H9 (cell line): ENCODE measurements at regions not wholly inside any gene's neighbourhood (a gene's known extent, or its start where the extent isn't known, plus 50 kb on each side); places are given as distances from the start of the nearest gene placed in this dataset.

Experiments used
- DNase-seq: peaks from one replicate; pipeline ENCODE4 v3.0.0-alpha.2; 2017
- H2AFZ ChIP-seq: one replicate; pipeline ENCODE4 v1.6.1; 2013; ENCODE audit warnings: mild to moderate bottlenecking, low read length, control low read depth, moderate library complexity
- H2AK5ac ChIP-seq: 2 replicates; pipeline ENCODE4 v1.6.1; 2013; ENCODE audit warnings: low read length, control low read depth, mixed read lengths; ENCODE audit not compliant: insufficient read length
- H2BK120ac ChIP-seq: one replicate; pipeline ENCODE4 v1.6.1; 2013; ENCODE audit warnings: low read depth, mild to moderate bottlenecking, low read length, control low read depth, inconsistent platforms; ENCODE audit not compliant: poor library complexity, severe bottlenecking
- H2BK12ac ChIP-seq: 2 replicates; pipeline ENCODE4 v1.6.1; 2013; ENCODE audit warnings: low read length, control low read depth, mixed read lengths, low read depth; ENCODE audit not compliant: insufficient read length
- H2BK15ac ChIP-seq: 2 replicates; pipeline ENCODE4 v1.6.1; 2013; ENCODE audit warnings: low read depth, low read length, control low read depth
- H2BK20ac ChIP-seq: one replicate; pipeline ENCODE4 v1.6.1; 2013; ENCODE audit warnings: low read depth, mild to moderate bottlenecking, low read length, control low read depth, inconsistent platforms; ENCODE audit not compliant: poor library complexity, severe bottlenecking
- H2BK5ac ChIP-seq: 2 replicates; pipeline ENCODE4 v1.6.1; 2013; ENCODE audit warnings: low read length, control low read depth, mixed read lengths; ENCODE audit not compliant: insufficient read length
- H3K14ac ChIP-seq: 2 replicates; pipeline ENCODE4 v1.6.1; 2013; ENCODE audit warnings: low read length, control low read depth; ENCODE audit not compliant: insufficient read depth
- H3K18ac ChIP-seq: 2 replicates; pipeline ENCODE4 v1.6.1; 2013; ENCODE audit warnings: low read depth, mild to moderate bottlenecking, mixed read lengths, low read length, control low read depth; ENCODE audit not compliant: insufficient read length
- H3K23ac ChIP-seq: 2 replicates; pipeline ENCODE4 v1.6.1; 2013; ENCODE audit warnings: low read length, control low read depth, mixed read lengths, low read depth; ENCODE audit not compliant: insufficient read length
- H3K23me2 ChIP-seq: 2 replicates; pipeline ENCODE4 v1.6.1; 2013; ENCODE audit warnings: low read depth, mild to moderate bottlenecking, mixed read lengths, low read length, control low read depth; ENCODE audit not compliant: insufficient read length, poor library complexity, severe bottlenecking
- H3K27ac ChIP-seq: 2 replicates; pipeline ENCODE4 v1.5.1; 2013; ENCODE audit warnings: low read length, control low read depth, mixed read lengths, low read depth; ENCODE audit not compliant: insufficient read length
- H3K27me3 ChIP-seq: 2 replicates; pipeline ENCODE4 v1.6.1; 2013; ENCODE audit warnings: low read length, control low read depth, inconsistent platforms; ENCODE audit not compliant: insufficient read depth
- H3K4ac ChIP-seq: 2 replicates; pipeline ENCODE4 v1.6.1; 2013; ENCODE audit warnings: low read depth, mild to moderate bottlenecking, control low read depth, inconsistent platforms, low read length, moderate library complexity
- H3K4me1 ChIP-seq: 2 replicates; pipeline ENCODE4 v1.6.1; 2013; ENCODE audit warnings: low read length, control low read depth, inconsistent platforms; ENCODE audit not compliant: insufficient read depth
- H3K4me2 ChIP-seq: 2 replicates; pipeline ENCODE4 v1.6.1; 2013; ENCODE audit warnings: low read length, control low read depth, mixed read lengths; ENCODE audit not compliant: insufficient read length, insufficient read depth
- H3K56ac ChIP-seq: 2 replicates; pipeline ENCODE4 v1.6.1; 2013; ENCODE audit warnings: low read depth, mild to moderate bottlenecking, mixed read lengths, low read length, control low read depth; ENCODE audit not compliant: insufficient read length
- H3K79me1 ChIP-seq: 2 replicates; pipeline ENCODE4 v1.6.1; 2013; ENCODE audit warnings: low read depth, mild to moderate bottlenecking, moderate library complexity, low read length, control low read depth, inconsistent platforms; ENCODE audit not compliant: insufficient read depth, poor library complexity, severe bottlenecking
- H3K79me2 ChIP-seq: 2 replicates; pipeline ENCODE4 v1.6.1; 2013; ENCODE audit warnings: low read length, control low read depth, inconsistent platforms; ENCODE audit not compliant: insufficient read depth
- H3K9ac ChIP-seq: 2 replicates; pipeline ENCODE4 v1.6.1; 2013; ENCODE audit warnings: low read length, control low read depth, mixed read lengths; ENCODE audit not compliant: insufficient read length; ENCODE audit errors: extremely low read depth
- H3K9me3 ChIP-seq: one replicate; pipeline ENCODE4 v1.6.1; 2013; ENCODE audit warnings: low read depth, low read length, inconsistent platforms; ENCODE audit not compliant: control insufficient read depth
- H3T11ph ChIP-seq: one replicate; pipeline ENCODE4 v1.6.1; 2013; ENCODE audit warnings: mild to moderate bottlenecking, low read length, control low read depth, inconsistent platforms
- H4K20me1 ChIP-seq: one replicate; pipeline ENCODE4 v1.6.1; 2013; ENCODE audit not compliant: control insufficient read depth, insufficient read length, insufficient read depth
- H4K5ac ChIP-seq: 2 replicates; pipeline ENCODE4 v1.6.1; 2013; ENCODE audit warnings: low read depth, mild to moderate bottlenecking, mixed read lengths, low read length, control low read depth; ENCODE audit not compliant: insufficient read length
- H4K8ac ChIP-seq: replicated peaks from 2 replicates; pipeline ENCODE4 v1.6.1; 2013; ENCODE audit warnings: low read length, control low read depth, mixed read lengths, low read depth; ENCODE audit not compliant: insufficient read length
- H4K91ac ChIP-seq: 2 replicates; pipeline ENCODE4 v1.6.1; 2013; ENCODE audit warnings: low read depth, mild to moderate bottlenecking, moderate library complexity, mixed read lengths, low read length, control low read depth; ENCODE audit not compliant: insufficient read length
- H3K27ac Mint-ChIP-seq, 3 experiments: 2 replicates in 2 of 3; 3 replicates in 1 of 3; pipeline ENCODE4 v1.8.0; 2020 to 2021; ENCODE audit warnings: mixed read lengths in 3 of 3, mild to moderate bottlenecking in 1 of 3, moderate library complexity in 1 of 3
- H3K27me3 Mint-ChIP-seq: 2 replicates; pipeline ENCODE4 v1.8.0; 2021; ENCODE audit warnings: low read depth, mild to moderate bottlenecking, moderate library complexity, mixed read lengths
- H3K36me3 Mint-ChIP-seq, 3 experiments: 2 replicates in 2 of 3; 3 replicates in 1 of 3; pipeline ENCODE4 v1.8.0; 2020 to 2021; ENCODE audit warnings: low read depth in 3 of 3, mixed read lengths in 3 of 3; ENCODE audit not compliant: insufficient read depth in 1 of 3
- H3K4me1 Mint-ChIP-seq, 2 experiments: 2 replicates each; pipeline ENCODE4 v1.8.0; 2020; ENCODE audit warnings: mixed read lengths in 2 of 2
- H3K4me3 Mint-ChIP-seq, 2 experiments: 2 replicates in 1 of 2; 3 replicates in 1 of 2; pipeline ENCODE4 v1.8.0; 2020 to 2021; ENCODE audit warnings: mild to moderate bottlenecking in 2 of 2, mixed read lengths in 2 of 2, moderate library complexity in 1 of 2
- H3K9me3 Mint-ChIP-seq, 2 experiments: 2 replicates in 1 of 2; 3 replicates in 1 of 2; pipeline ENCODE4 v1.8.0; 2020; ENCODE audit warnings: mild to moderate bottlenecking in 2 of 2, mixed read lengths in 2 of 2, moderate library complexity in 1 of 2
- WGBS: extraction: QIAGEN DNeasy Blood & Tissue Kit; methylation state at CpG from one replicate; pipeline ENCODE4 v1.1.7; 2013; ENCODE audit warnings: missing lambda C conversion rate, low lambda C conversion rate, mixed read lengths; ENCODE audit not compliant: insufficient read length; ENCODE audit errors: extremely low coverage; 5-methylcytosine and 5-hydroxymethylcytosine counted together
- TF ChIP-seq, protein P1 (sequence below): fragments of 200-600 bp; sonication (generic); conservative IDR thresholded peaks from 3 replicates; pipeline ENCODE4 v1.8.0; 2021; ENCODE audit warnings: antibody characterized with exemption, mild to moderate bottlenecking

DNA sequence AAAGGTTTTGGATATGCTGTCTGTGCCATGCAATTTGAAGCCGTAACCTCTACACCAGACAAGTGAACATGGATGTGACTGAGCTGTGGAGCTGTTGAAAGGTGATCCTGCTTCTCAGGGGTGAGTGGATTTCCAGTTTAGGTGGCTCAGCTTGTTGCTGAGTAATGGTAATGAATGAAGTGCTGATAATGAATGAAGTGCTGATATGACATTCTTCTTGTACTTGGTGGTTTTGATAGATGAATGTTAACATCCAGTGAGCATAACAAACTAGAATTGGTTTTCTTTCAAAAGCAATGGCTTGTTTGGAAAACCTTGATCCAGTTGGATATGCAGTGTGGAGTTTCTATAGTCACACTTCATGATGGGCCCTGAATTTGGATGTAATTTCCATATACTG, 89.7 kb upstream of the FZD8 start:
- DNase-seq, result no peak
- Mint-ChIP-seq H3K4me1 (no peaks in the 10 kb centered on the region), H3K27ac (no peak overlapping the region), H3K36me3 (no peaks in the 10 kb centered on the region), H3K4me3 (no peak overlapping the region), H3K9me3 (peaks cover 0 to 2% of the 10 kb centered on the region in 2 experiments; a peak in 2 of 5 replicates), H3K27me3 (no peaks in the 10 kb centered on the region; the same call in 1 of the 2 replicates)
- no CpG with 5 or more reads among the region's 1 CpG for WGBS
- H3K9ac ChIP-seq, result no peak overlapping the region
- H3K23me2 ChIP-seq, result no peaks in the 10 kb centered on the region
- H3K27ac ChIP-seq, result no peak overlapping the region
- no peak overlapping the region for H3K23ac ChIP-seq
- H3T11ph ChIP-seq, result no peak overlapping the region
- no peaks in the 10 kb centered on the region for H4K20me1 ChIP-seq
- no peak overlapping the region for H2AK5ac ChIP-seq
- H2BK5ac ChIP-seq, result no peak overlapping the region
- H2BK20ac ChIP-seq, result no peak overlapping the region
- H3K14ac ChIP-seq, result no peak overlapping the region
- H3K4ac ChIP-seq, result no peak overlapping the region
- no peak overlapping the region for H4K5ac ChIP-seq
- H2AFZ ChIP-seq, result no peak overlapping the region
- H3K79me1 ChIP-seq, result no peaks in the 10 kb centered on the region
- TF ChIP-seq, protein P1, sequence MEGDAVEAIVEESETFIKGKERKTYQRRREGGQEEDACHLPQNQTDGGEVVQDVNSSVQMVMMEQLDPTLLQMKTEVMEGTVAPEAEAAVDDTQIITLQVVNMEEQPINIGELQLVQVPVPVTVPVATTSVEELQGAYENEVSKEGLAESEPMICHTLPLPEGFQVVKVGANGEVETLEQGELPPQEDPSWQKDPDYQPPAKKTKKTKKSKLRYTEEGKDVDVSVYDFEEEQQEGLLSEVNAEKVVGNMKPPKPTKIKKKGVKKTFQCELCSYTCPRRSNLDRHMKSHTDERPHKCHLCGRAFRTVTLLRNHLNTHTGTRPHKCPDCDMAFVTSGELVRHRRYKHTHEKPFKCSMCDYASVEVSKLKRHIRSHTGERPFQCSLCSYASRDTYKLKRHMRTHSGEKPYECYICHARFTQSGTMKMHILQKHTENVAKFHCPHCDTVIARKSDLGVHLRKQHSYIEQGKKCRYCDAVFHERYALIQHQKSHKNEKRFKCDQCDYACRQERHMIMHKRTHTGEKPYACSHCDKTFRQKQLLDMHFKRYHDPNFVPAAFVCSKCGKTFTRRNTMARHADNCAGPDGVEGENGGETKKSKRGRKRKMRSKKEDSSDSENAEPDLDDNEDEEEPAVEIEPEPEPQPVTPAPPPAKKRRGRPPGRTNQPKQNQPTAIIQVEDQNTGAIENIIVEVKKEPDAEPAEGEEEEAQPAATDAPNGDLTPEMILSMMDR, result no peak
- no peak overlapping the region for H2BK12ac ChIP-seq
- no peaks in the 10 kb centered on the region for H3K27me3 ChIP-seq
- H3K18ac ChIP-seq, result no peak overlapping the region
- H3K4me1 ChIP-seq, result no peaks in the 10 kb centered on the region
- H3K56ac ChIP-seq, result no peak overlapping the region
- H2BK120ac ChIP-seq, result no peak overlapping the region
- no peak overlapping the region for H3K4me2 ChIP-seq
- H3K79me2 ChIP-seq, result no peaks in the 10 kb centered on the region
- no peaks in the 10 kb centered on the region for H3K9me3 ChIP-seq
- no peak overlapping the region for H4K91ac ChIP-seq
- H4K8ac ChIP-seq, result no peak overlapping the region
- no peak overlapping the region for H2BK15ac ChIP-seq
